Heart right ventricle (tissue), 16 donors: ENCODE measurements at regions not wholly inside any gene's neighbourhood (a gene's known extent, or its start where the extent isn't known, plus 50 kb on each side); places are given as distances from the start of the nearest gene placed in this dataset.

Experiments used
- ATAC-seq, 8 donors: fragments of 200-7000 bp; cut with Tn5 transposase; one replicate each; pipeline ENCODE4 v1.9.1; 2020; ENCODE audit warnings: mild to moderate bottlenecking in 8 of 8, moderate library complexity in 8 of 8, moderate number of reproducible peaks in 1 of 8
- DNase-seq, 2 donors: peaks; one replicate each; pipeline ENCODE4 v3.0.0-alpha.2; 2020
- H3K27ac ChIP-seq, 10 donors: fragments of 200-600 bp; sonication (generic) in 2 of 10; one replicate each; pipeline versions ENCODE4 v1.5.0 to v1.8.0; 2020 to 2022; ENCODE audit warnings: mild to moderate bottlenecking in 3 of 10
- H3K27me3 ChIP-seq, 7 donors: fragments of 200-600 bp; one replicate each; pipeline ENCODE4 v1.8.0; 2021 to 2022; ENCODE audit warnings: mild to moderate bottlenecking in 2 of 7
- H3K36me3 ChIP-seq, 9 donors: fragments of 200-600 bp; sonication (generic) in 1 of 9; one replicate each; pipeline versions ENCODE4 v1.5.0 to v1.8.0; 2020 to 2022; ENCODE audit warnings: mild to moderate bottlenecking in 2 of 9
- H3K4me1 ChIP-seq, 9 donors: fragments of 200-600 bp; sonication (generic) in 1 of 9; one replicate each; pipeline versions ENCODE4 v1.5.0 to v1.8.0; 2020 to 2022; ENCODE audit warnings: mild to moderate bottlenecking in 4 of 9
- H3K4me3 ChIP-seq, 10 donors: fragments of 200-600 bp; sonication (generic) in 2 of 10; one replicate each; pipeline versions ENCODE4 v1.5.0 to v1.8.0; 2020 to 2022; ENCODE audit warnings: mild to moderate bottlenecking in 7 of 10, moderate library complexity in 2 of 10
- H3K9me3 ChIP-seq, 11 donors: fragments of 200-600 bp in 10 of 11; sonication (generic) in 2 of 11; one replicate each; pipeline versions ENCODE4 v1.5.0 to v1.8.0; 2013 to 2022; ENCODE audit warnings: mild to moderate bottlenecking in 2 of 11, control low read depth in 1 of 11, moderate library complexity in 1 of 11
- CTCF ChIP-seq, 9 donors: fragments of 200-600 bp; sonication (generic) in 2 of 9; IDR thresholded peaks; one replicate each; pipeline versions ENCODE4 v1.5.0 to v1.8.0; 2021 to 2022; ENCODE audit warnings: antibody characterized with exemption in 9 of 9, mild to moderate bottlenecking in 5 of 9, moderate library complexity in 1 of 9
- WGBS, 2 donors: extraction: QIAGEN DNeasy Blood & Tissue Kit; methylation state at CpG; one replicate each; pipeline ENCODE4 v1.1.7; 2013; ENCODE audit warnings: inconsistent platforms in 1 of 2; 5-methylcytosine and 5-hydroxymethylcytosine counted together
- intact Hi-C, 10 donors: fragments of 100-400 bp; cut with DNase I; formaldehyde crosslinking; loops; one replicate each; pipeline versions ENCODE4 v1.11.1 to v1.14.2; 2022
- donor health status: Arrhythmogenic right ventricular cardiomyopathy.
- donor health status: ischemic (EF 13 %, LVEDD 7.1; RV severe dilation, severe dysfunction).
- donor health status: healthy with polysubstance abuse.
- donor health status: DM: no; HTN: yes; CAD: no.
- donor health status: DM: no; HTN: no; CAD: no.
- donor health status: ischemic (EF 25% LVEDD 6.9; RV normal size, moderate dysfunction).
- donor health status: ischemic (EF 25% LVEDD 5.7; RV mildly dilated, moderate dysfunction).
- donor health status: healthy.
- donor health status: DM: yes; HTN: yes; CAD: no.
- donor health status: Ischemic cardiomyopathy.
- donor health status: ischemic (EF 35%, LVEDD 5.7; RV mildly dilated, moderate dysfunction).
- donor health status: nonischemic (EF 11% LVEDD 7.7; RV severe dilation, severe dysfunction).
- donor health status: DM: yes; HTN: yes; CAD: no.
- donor health status: PGD.
- donor health status: ischemic (EF 29% LVEDD 5.4; RV normal size, mild dysfunction).
- donor health status: nonischemic (EF 23%, LVEDD 6.1; RV moderate dilation, normal function).

GRCh38 chr5:39662945-39663344 lies 238.2 kb upstream of the DAB2 start:
- no peak for TF ChIP-seq CTCF (IDR thresholded peaks at IDR 0.05)
- Histone ChIP-seq H3K4me1 (no peaks in the 10 kb centered on the region), H3K27me3 (no peaks in the 10 kb centered on the region), H3K36me3 (no peaks in the 10 kb centered on the region), H3K4me3 (no peak overlapping the region), H3K9me3 (no peaks in the 10 kb centered on the region), H3K27ac (no peak overlapping the region)
- ATAC-seq (no peak), DNase-seq (no peak)
- WGBS, 2 donors = 70 to 74% methylated on average over 3 of the region's 3 CpGs
- intact Hi-C loops = no loop called here

GRCh38 chr5:39661026-39661779 lies 236.4 kb upstream of the DAB2 start:
- Histone ChIP-seq H3K36me3 (no peaks in the 10 kb centered on the region), H3K9me3 (no peaks in the 10 kb centered on the region), H3K4me3 (no peak overlapping the region), H3K4me1 (no peaks in the 10 kb centered on the region), H3K27ac (no peak overlapping the region), H3K27me3 (no peaks in the 10 kb centered on the region)
- ATAC-seq (no peak), DNase-seq (no peak)
- intact Hi-C loops = no loop called here
- no peak for TF ChIP-seq CTCF (IDR thresholded peaks at IDR 0.05)

GRCh38 chr5:39660020-39660419 lies 235.2 kb upstream of the DAB2 start:
- no peak for TF ChIP-seq CTCF (IDR thresholded peaks at IDR 0.05)
- DNase-seq = no peak
- no peaks in the 10 kb centered on the region for H3K27me3 ChIP-seq
- H3K4me1 ChIP-seq = no peaks in the 10 kb centered on the region
- no peak overlapping the region for H3K4me3 ChIP-seq
- intact Hi-C loops = no loop called here
- ATAC-seq = no peak
- 67% methylated on average over 1 of the region's 1 CpG for WGBS, 2 donors
- H3K36me3 ChIP-seq = no peaks in the 10 kb centered on the region
- H3K27ac ChIP-seq = no peak overlapping the region
- no peaks in the 10 kb centered on the region for H3K9me3 ChIP-seq

- DNase-seq = no peak
- Histone ChIP-seq H3K4me1 (no peaks in the 10 kb centered on the region), H3K4me3 (no peak overlapping the region), H3K27me3 (no peaks in the 10 kb centered on the region), H3K27ac (no peak overlapping the region), H3K9me3 (no peaks in the 10 kb centered on the region), H3K36me3 (no peaks in the 10 kb centered on the region)
- TF ChIP-seq CTCF (IDR thresholded peaks at IDR 0.05) = no peak
- intact Hi-C loops = no loop called here
- WGBS, 2 donors = 85 to 92% methylated on average over 4 of the region's 4 CpGs
- ATAC-seq = no peak
Measured at GRCh38 chr5:39658866-39659265, 234.1 kb upstream of the DAB2 start.
